Astrocyte of the cerebellum (primary cell): ENCODE measurements at regions not wholly inside any gene's neighbourhood (a gene's known extent, or its start where the extent isn't known, plus 50 kb on each side); places are given as distances from the start of the nearest gene placed in this dataset.

ENCODE experiments used
- DNase-seq: peaks from one replicate; pipeline ENCODE4 v3.0.0-alpha.2; 2011; ENCODE audit warnings: low read depth
- H3K4me3 ChIP-seq: 2 replicates; pipeline ENCODE4 v1.5.1; 2011; ENCODE audit warnings: mild to moderate bottlenecking, low read depth, low read length, moderate library complexity
- in situ Hi-C: cut with HindIII; loops from 2 replicates; pipeline ENCODE4 v1.10.0; 2017; ENCODE audit warnings: low sequenced_read_pairs
- TF ChIP-seq, protein P1 (sequence below): IDR thresholded peaks from 2 replicates; pipeline ENCODE4 v1.5.1; 2012; ENCODE audit warnings: low read length, low read depth, moderate library complexity, mild to moderate bottlenecking; ENCODE audit errors: missing control alignments

DNA sequence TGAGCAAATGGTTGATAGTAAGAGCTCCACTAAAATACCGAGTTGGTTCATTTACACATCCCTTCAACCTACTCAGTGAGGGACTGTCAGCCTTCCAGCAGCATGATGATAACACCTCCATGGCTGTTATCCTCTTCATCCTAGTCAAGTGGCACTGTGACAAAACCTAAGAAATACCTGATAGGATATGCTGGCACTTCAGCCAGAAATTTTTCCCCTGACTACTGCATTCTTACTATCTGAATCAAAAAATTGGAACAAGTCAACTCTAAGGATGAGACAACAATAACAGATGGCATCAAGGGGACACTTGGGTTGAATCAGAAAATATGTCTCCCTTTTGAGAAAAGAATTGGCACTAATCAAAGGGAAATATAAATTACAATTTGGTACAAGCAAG, 193.9 kb downstream of the KCTD12 start:
- no peak overlapping the region for H3K4me3 ChIP-seq
- no peak for DNase-seq
- TF ChIP-seq, protein P1, sequence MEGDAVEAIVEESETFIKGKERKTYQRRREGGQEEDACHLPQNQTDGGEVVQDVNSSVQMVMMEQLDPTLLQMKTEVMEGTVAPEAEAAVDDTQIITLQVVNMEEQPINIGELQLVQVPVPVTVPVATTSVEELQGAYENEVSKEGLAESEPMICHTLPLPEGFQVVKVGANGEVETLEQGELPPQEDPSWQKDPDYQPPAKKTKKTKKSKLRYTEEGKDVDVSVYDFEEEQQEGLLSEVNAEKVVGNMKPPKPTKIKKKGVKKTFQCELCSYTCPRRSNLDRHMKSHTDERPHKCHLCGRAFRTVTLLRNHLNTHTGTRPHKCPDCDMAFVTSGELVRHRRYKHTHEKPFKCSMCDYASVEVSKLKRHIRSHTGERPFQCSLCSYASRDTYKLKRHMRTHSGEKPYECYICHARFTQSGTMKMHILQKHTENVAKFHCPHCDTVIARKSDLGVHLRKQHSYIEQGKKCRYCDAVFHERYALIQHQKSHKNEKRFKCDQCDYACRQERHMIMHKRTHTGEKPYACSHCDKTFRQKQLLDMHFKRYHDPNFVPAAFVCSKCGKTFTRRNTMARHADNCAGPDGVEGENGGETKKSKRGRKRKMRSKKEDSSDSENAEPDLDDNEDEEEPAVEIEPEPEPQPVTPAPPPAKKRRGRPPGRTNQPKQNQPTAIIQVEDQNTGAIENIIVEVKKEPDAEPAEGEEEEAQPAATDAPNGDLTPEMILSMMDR: no peak
- in situ Hi-C loops: no loop called here

- no peak overlapping the region for H3K4me3 ChIP-seq
- TF ChIP-seq, protein P1: no peak
Measured at GRCh38 chr13:76690611-76691010, 195.6 kb downstream of the KCTD12 start.

GRCh38 chr13:76687467-76687866, 198.7 kb downstream of the KCTD12 start:
- TF ChIP-seq, protein P1: no peak
- no peak overlapping the region for H3K4me3 ChIP-seq
- in situ Hi-C loops: no loop called here
- DNase-seq: no peak

More at GRCh38 chr13:76690611-76691010, 195.6 kb downstream of the KCTD12 start:
- in situ Hi-C loops: no loop called here
- DNase-seq: no peak

DNA sequence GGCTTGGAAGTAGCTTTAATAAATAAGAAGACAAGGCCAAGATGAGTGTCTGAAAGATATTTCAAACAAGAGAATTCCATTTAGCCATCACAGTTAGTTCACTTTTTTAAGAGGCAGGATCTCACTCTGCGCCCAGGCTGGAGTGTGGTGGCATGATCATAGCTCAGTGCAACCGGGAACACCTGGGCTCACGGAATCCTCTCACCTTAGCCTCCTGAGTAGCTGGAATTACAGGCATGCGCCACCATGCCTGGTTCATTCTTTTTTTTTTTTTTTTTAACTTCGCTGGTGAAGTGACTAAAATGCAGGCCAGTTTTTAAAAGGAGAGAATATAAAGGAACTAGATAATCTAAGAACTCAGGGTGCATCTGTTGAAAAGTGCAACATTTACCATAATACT, 200.3 kb downstream of the KCTD12 start:
- no peak overlapping the region for H3K4me3 ChIP-seq
- no peak for DNase-seq
- TF ChIP-seq, protein P1: no peak
- in situ Hi-C loops: no loop called here

DNA sequence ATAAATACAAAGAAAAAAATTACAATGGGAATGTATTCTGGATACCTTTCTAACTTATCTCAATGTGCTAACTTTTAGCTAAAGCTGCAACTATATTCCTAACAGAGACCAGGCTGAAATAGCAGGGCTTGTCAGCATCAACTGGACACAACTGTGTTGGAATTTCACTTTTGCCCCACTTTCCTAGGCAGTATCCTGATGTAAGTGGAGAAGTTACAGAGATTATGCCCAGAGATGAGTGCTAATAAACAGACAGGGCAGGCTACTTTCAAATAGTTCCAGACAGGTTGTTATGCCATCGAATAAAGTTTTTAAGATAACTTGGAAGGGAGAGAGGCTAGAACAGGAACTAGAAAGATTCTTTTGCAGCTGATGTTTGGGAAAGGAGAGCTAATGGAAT, 201.9 kb downstream of the KCTD12 start:
- no peak overlapping the region for H3K4me3 ChIP-seq
- TF ChIP-seq, protein P1: no peak
- DNase-seq: no peak
- in situ Hi-C loops: no loop called here

- H3K4me3 ChIP-seq: no peak overlapping the region
- DNase-seq: no peak
- in situ Hi-C loops: no loop called here
- TF ChIP-seq, protein P1: no peak
Measured at GRCh38 chr13:76683854-76684253, 202.4 kb downstream of the KCTD12 start.

DNA sequence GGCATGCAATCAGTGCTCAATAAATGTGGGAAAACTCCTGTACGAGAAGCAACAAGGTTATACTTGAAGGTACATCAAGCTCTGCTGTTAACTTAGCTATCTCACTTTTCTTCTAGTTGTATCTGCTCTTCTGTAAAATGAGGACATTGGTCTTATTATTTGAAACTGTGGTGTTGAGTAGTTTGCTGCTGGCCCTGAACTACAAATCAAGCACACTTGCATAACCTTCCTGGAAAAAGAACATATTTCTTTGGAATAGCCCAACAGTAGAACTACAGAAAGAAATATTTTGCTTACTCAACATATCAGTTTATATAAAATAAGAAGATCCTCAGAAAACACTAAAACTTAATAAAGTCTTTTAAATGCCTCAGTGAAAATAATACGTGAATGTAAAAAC, 203.0 kb downstream of the KCTD12 start:
- TF ChIP-seq, protein P1: no peak

More for the DNA sequence above, 203.0 kb downstream of the KCTD12 start:
- in situ Hi-C loops: no loop called here
- DNase-seq: no peak
- no peak overlapping the region for H3K4me3 ChIP-seq
